ENCODE measurements at regions not wholly inside any gene's neighbourhood (a gene's known extent, or its start where the extent isn't known, plus 50 kb on each side); places are given as distances from the start of the nearest gene placed in this dataset.

DNA sequence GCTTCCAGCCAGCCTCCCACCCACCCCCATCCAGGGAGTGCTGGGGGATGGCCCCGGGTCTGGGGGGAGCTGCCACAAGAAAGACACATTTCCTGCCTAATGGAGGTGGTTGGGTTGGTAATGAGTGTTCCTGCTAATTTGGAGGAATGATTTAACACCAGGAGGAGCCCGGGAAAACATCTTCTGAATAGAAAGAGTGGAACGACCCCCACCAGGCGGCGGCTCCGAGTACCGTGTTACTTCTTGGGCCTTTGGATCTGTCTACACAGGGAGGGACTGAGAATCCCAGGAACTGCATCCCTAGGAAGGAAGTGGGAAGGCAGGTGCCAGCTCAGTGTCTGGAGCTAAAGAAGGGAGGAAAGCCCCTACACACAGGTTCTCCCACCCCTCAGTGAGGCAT is 64.6 kb downstream of the TSPAN17 start:
- no peak for DNase-seq (ENCODE audit: low spot score)

DNA sequence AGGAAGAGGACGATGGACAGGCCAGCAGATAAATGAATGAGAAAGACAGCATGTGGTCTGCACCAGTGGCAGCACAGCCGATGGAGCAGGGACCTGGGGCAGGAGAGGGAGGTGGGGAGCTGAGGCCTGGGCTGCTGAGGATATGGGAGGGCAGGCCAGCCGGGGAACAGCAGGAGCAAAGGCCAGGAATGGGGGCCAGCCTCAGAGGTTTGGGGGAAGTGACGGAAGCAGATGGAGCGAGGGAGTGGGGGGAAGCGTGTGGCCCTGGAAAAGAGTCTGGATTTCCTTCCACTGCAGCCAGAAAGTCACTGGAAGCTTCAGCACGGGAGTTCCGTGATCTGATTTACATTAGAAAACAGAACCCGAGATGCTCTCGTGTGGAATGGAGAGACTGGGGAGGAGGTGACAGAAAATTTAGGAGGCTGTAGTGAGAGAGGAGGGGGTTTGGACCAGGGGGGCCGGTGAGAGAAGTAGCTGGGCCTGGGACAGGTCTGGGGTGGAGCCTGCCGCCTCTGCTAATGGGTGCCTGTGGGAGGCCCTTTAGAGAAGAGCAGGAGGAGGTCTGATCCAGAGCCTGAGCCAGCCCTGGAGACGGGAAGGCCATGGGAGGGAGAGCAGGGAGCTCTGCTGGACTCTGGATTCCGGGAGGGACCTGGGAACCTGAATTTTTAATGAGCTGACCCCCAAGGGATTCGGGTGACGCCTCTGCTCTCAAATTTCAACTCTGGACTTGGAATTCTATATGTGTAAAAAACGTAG is 65.4 kb downstream of the TSPAN17 start:
- no peak for DNase-seq (ENCODE audit: low spot score)

DNA sequence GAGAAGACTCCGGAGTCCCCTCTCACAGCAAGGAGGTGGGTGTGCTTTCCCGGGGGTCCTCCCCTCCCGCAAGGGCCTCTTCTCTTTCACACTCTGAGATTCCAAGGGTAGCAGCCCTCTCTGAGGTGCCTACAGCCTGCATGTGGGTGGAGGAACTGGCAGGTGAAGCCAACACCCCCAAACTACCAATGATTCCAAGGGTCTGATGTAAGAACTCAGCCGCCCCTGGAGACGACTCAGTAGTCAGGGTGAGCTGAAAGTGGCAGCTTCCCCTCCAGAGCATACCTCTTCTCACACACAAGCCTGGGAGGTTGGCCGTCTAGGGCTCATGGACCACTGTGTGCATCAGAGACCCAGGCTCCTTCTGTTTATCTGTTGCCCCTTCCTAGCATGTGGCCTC is 66.1 kb downstream of the TSPAN17 start:
- no peak for DNase-seq (ENCODE audit: low spot score)

DNA sequence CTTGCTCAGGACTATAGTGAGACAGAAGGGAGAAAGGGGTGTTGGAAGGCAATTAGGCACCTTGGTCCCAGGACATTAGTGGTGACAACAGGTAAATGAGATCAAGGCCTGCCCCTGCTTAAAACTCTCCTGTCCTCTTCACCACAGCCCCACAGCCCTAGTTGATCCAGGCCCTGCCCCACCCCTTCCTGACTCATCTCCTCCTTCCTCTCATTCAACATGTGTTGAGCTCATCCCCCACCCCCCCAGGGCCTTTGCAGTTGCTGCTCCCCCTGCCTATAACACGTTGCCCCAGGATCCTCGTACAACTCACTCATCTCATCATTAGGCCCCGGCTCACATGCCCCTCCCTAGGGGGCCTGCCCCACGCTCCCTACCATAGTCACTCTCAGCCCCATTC is 66.8 kb downstream of the TSPAN17 start:
- no peak for DNase-seq (ENCODE audit: low spot score)

DNA sequence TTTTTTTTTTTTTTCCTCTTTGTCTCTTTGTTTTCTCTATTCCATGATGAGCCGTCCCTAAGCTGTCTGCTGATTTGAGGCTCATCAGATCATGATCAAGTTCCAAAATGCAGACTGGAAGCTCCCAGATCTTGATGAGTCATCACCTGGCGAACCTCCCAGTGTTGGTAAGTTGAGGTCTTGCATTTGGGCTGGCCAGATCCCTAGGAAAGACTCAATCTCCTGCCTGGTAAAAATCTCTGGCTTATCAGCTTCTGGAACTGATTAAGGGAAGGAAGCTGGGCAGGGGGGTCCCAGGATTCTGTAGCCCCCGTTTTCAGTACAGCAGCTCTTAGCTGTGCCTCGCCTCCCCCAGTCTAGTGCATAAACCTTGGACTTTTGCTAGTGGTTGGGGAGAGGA is 69.0 kb downstream of the TSPAN17 start:
- DNase-seq (ENCODE audit: low spot score): no peak

DNA sequence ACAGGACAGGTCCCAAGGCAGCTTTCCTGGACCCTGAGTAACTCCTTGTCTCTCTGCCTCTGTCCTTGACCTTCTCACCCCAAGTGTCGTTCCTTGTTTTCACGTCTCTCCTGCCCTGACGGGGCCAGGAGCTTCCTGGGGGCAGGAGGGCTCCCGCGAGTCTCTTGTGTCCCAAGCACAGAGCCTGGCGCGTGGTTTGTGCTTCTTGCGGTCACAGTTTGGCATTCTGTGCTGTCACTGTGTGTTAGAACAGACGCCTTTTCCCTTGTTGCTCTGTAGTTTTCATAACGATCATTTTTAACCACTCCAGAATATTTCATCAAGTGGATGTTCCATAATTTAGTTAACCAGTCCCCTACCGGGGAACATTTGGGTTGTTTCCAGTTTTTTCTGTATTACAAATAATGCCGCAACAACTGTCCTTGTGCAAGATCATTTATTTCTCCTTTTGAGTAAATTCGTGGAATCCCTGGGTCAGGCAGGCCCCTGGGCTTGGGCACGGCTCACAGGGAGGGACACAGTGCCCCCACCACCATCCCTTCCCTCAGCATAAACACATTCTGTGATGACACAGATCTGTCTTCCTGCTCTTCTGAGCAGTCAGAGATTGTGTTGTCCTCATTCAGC is 71.9 kb downstream of the TSPAN17 start:
- DNase-seq (ENCODE audit: low spot score): no peak

DNA sequence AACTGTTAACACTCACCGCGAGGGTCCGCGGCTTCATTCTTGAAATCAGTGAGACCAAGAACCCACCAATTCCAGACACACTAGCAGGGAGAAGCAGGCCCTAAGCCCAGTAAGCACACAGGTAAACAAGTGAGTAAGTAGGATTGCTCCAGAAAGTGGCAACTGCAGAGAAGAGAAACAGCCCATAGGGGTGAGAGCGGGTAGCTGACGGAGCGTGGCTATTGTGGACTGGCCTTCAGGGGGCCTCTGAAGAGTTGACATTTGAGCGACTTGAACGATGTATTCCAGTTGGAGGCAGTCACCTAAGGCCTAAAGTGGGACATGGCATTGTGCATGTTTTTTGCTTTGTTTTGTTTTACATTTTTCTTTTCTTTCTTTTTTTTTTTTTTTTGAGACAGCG is 74.2 kb downstream of the TSPAN17 start:
- no peak for DNase-seq (ENCODE audit: low spot score)

DNA sequence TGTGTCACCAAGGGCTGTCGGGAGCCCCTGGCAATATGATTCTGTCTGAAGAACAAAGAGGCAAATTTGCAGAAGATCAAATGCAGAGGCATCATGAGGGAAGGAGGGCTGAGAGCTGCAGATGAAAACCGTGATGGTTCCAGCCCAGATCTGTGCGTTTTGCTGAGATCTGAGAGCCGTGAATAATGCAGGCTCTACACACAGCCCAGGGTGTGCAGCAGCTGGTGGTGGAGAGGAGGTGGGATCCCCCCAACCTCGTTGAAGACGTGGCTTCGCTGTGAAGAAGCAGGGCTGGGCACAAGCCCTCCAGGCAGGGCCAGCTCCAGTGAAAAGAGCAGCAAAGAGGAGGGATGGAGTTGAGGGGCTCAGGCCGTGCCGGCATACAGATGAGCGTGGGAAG is 75.5 kb downstream of the TSPAN17 start:
- DNase-seq (ENCODE audit: low spot score): no peak

DNA sequence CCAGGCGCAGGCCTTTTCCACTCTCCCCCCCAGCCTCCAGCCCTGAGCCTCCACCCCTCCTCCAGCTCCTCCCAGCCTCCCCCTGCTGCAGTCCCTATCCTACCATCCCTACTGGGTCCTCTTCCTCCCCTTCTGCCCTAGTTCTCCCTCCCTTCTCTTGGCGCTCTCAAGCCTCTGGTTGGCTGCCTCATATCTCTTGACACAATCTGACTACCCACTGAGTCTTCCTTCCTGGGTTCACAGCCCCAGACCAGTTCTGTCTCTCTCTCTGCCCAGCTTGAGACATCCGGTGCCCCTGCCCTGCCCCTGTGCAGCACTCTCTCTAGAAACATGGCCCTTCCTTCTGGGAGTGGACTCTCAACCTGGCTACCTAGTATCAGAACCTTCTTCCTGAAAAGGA is 76.2 kb downstream of the TSPAN17 start:
- no peak for DNase-seq (ENCODE audit: low spot score)

DNA sequence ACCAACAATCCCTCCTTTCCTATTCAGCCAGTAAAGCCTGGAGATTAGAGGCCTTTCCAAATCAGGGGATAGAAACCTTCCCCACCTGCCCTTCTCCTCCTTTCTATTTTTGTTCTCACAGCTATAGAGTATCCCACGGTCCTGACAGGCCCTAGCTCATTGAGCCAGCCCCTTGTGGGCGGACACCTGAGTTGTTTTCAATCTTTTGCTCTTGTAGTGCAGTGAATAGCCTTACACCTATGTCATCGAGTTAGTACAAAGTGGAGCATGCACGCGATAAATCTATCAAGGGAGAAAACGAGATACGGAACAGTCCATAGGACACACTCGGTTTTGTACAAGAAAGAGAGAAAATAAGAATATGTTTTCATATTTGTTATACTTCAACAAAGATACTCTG is 77.2 kb downstream of the TSPAN17 start:
- DNase-seq (ENCODE audit: low spot score): no peak

DNA sequence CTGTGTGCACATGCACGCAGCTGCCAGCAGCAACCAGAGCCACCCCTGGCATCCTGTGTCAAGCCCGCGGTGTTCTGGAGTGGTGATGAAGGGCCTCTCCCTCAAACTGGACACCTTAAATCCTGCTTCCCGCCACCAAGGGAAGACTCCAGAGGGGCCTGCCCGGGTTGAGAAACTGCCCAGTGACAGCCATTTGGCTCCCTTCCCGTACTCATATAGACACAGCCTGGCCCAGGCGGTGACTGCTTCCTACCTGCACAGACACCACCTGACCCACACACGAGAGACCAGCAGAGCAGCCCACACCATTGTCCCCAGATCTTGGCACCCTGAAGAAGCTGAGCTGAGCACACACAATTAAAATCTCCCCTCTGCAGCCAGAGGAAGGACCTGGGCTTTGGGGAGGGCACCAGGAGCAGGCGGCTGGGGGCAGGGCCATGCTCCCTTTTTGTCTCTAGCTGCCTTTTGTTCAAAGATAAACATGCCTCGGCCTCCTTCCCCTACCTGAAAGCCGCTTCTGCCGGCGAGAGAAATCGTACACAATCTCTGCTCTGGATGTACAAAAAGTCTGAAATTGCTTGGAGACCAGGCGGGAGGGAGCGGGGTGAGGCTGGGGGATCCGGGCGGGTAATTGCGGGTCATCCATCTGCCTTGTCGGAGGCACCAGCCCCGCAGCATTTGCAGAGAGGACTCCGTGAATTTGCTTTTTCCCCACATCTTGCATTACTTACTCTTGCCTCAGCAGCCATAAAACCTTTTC is 78.4 kb downstream of the TSPAN17 start:
- DNase-seq (ENCODE audit: low spot score): no peak

DNA sequence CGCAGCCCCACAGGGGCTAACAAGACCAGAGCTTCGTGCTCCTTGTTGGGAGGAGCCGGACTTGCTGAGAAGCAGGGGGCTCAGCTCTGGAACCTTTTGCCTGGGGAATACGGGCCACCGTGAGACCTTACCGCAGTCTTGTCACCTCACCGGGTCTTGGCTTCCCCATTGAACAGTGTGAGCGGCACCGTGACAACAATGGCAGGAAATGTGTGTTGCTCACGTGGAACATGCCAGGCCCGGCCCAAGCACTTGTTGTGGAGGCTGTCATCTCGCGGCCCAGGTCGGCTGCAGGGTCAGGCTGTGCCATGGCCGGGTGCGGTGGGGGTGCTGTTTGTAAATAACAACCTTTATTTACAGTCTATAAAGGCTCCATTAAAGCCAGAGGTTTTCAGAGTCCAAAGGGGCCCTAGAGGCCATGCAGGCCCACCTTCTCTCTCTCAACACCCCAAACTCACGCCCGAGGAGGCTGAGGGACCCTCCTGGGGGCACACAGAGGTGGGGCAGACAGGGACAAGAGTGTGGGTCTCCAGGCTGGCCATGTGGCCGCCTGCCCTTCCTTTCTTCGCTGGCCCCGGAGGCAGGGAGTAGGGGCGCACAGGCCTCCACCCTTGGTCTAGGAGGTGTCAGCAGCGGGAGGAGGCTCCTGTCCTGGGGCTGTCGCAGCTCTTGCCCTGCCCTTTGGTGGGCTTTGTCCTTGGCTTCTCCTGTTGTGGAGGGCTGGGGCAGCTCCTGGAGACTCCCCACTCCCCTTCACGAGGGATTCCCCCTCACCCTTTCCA is 79.7 kb downstream of the TSPAN17 start:
- no peak for DNase-seq (ENCODE audit: low spot score)

DNA sequence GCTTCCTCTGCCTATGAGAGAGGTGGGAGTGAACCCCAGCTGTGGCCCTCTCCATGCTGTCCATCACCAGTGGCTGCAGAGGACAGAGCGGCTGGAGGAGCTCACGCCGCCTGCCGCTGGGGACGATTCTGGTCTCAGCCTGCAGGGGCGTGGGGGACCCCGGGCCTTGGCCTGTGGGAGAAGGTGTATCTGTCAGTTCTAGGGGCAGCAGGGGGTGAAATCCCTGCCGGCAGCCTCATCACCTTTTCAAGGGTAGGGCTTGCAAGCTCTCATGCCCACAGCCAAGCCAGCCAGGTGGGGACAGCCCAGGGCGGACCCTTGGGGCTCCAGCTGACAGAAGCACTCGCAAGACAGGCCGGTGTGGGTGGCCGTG is 80.2 kb downstream of the TSPAN17 start:
- DNase-seq (ENCODE audit: low spot score): no peak

DNA sequence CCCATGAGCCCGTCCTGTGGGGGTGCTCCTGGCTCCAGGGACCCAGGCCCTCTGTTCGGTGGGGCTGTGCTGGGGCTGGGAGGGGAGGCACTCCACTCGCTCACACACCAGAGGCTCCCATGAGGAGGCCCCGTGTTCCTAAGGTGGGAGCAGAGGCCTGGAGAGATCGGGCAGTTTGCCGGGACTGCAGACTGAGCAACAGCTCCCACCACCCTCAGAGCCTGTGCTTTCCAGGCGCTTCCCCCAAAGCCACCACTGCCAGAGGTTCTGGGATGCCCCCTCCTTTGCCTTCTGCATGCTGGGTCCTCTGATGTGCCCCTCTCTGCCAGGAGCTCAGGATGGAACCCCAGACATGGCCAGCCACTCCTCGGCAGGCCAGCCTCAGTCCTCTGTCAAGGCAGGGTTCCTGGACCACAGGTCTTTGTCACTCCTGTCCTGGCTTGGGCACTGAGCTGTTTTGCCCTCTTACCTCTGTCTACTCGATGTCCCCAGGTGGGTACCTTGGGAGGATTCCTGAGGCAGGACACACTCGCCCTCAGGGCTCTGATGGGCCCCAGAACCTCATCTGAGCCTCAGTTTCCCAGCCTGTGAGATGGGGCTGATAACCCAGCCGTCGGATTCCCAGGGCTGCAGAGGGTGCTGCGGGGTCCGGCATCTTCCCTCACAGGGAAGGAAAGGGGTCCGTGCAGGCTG is 80.8 kb downstream of the TSPAN17 start:
- no peak for DNase-seq (ENCODE audit: low spot score)

DNA sequence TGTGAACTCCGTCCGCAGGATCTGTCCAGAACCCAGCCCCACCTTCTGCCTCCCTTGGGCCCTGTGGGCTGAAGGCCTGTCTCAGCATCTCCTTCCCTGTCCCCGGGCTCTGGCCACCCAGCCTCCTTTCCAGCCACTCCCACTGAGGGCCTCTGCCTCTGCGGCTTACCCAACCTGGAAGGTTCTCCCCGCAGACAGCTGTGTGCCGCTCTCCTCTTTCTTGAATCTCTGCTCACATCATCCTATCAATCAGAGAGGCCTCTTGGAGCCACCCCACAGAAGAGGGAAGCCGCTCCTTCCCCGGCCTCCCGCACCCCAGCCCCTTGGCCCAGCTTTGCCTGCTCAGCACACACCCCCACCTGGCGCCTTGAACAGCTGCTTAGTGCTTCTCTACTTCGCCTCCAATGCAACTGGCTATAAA is 81.5 kb upstream of the UNC5A start:
- DNase-seq (ENCODE audit: low spot score): no peak

DNA sequence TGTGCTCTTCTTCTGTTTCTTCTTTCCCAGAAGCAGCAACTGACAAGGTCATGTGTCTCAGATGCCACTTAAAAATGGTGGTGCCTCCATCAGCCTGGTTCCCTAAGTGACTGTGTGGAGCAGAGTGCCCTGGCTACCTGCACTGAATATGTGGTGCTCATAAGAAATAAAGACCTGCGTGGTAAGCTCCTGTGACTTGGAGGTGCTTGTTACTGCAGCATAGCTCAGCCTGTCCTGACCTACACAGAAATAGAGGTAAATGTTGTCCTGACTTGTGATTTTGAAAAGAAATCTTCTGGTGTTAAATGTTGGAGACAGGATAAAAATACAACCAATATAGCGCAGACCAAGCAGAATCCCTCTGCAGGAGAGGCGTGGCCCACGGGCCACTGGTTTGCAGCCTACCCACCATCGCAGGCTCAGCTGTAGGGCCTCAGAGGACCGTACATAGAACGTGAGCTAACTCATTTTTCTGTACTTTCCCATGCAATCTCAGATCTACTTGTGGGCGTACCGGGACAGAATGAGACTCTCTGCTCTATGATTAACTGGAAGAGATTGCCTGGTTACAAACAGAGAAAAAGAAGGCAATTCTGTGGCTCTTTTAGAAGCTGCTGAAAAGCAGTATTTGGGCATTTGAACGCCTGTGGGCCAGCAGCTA is 79.4 kb upstream of the UNC5A start:
- no peak for DNase-seq (ENCODE audit: low spot score)

DNA sequence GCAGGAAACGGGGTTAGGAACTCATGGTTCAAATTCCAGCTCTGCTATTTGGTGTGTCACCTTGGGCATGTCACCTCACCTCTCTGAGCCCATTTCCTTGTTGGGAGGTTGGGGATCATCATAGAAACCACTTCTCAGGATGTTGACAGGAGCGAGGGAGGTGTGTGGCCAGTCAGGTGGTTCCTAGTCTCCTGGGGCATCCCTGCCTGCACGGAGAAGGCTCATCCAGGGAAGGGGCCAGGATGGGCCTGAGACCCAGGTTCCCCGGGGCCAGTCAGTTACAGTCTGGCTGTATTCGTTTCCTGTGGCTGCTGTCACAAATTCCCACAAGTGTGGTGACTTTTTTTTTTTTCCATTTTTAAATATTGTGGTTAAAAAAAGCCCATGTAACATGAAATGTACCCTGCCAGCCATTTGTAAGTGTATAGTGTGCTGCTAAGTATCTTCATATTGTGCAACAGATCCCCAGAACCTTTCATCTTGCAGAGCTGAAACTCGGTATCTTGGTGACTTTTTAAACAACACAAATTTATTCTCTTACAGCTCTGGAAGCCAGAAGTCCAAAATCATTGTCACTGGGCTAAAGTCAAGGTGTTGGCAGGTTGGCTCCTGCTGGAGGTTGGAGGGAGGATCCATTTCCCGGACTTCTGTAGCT is 78.7 kb upstream of the UNC5A start:
- no peak for DNase-seq (ENCODE audit: low spot score)

DNA sequence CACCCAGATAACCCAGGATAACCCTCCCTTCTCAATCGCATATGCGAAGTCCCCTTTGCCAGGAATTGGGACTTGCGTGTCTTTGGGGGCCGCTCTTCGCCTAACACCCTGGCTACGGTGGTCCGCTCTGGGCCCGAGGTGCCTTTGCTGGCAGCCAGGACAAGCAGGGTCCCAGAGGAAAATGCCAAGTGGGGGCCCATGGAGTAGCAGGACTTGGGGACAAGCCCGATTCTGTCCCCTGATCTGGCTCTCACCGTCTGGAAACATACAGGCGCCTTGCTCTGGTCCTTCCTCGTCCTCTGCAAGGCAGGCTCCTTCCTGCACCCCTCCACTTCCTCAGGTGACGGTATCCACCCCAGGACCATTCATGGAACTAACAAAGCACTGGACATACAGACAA is 78.1 kb upstream of the UNC5A start:
- DNase-seq (ENCODE audit: low spot score): no peak

DNA sequence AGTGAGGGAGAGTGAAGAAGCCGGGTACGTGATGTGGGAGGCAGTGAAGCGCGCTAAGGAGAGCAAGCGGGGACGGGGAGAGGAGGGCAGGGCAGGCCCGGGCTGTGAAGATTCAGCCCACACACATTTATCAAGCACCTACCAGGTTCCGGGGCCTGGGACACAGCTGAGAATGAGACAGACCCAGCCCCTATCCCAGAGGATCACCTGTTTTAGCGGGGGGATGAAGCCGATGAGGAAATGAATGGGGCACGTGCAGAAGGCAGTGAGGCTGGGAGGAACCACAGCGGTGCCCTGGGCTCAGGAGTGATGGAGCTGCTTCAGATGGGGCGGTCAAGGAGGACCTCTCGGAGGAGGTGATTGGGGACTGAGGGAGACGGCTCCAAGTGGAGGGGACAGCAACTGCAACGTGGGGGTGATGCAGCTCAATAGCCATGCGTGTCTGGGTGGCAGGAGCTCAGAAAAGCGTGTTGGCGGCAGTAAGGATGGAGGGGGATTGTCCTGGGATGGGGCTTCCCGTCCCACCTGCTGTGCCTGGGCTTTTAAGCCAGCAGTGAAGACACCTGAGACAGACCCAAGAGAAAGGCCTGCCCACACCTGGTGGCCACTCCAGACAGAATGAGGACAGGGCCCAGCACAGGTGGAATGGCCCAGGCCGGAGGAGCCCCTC is 77.5 kb upstream of the UNC5A start:
- no peak for DNase-seq (ENCODE audit: low spot score)
